ENCODE measurements at regions not wholly inside any gene's neighbourhood (a gene's known extent, or its start where the extent isn't known, plus 50 kb on each side); places are given as distances from the start of the nearest gene placed in this dataset.
"Not testable (repeated sequence)": the region's sequence is repeated elsewhere in the genome, so short reads cannot be mapped to it uniquely, and the experiment has no call there.

GRCh38 chr3:145032791-145033190, 1061.2 kb downstream of the DIPK2A start:
- DNase-seq (ENCODE audit: low spot score) = no peak

- no peak for DNase-seq (ENCODE audit: low spot score)
Observed at GRCh38 chr3:145035682-145036081, 1064.1 kb downstream of the DIPK2A start.

GRCh38 chr3:145054055-145054454, 1082.4 kb downstream of the DIPK2A start:
- not testable (repeated sequence) for DNase-seq (ENCODE audit: low spot score)

- DNase-seq (ENCODE audit: low spot score) = no peak
Observed at GRCh38 chr3:145055375-145056076, 1083.9 kb downstream of the DIPK2A start.

- DNase-seq (ENCODE audit: low spot score) = no peak
Observed at GRCh38 chr3:145058483-145058882, 1086.9 kb downstream of the DIPK2A start.

GRCh38 chr3:145063616-145064015, 1092.0 kb downstream of the DIPK2A start:
- DNase-seq (ENCODE audit: low spot score) = no peak

GRCh38 chr3:145070795-145071194, 1090.2 kb downstream of the PLOD2 start:
- DNase-seq (ENCODE audit: low spot score) = no peak

GRCh38 chr3:145079436-145079835, 1081.5 kb downstream of the PLOD2 start:
- no peak for DNase-seq (ENCODE audit: low spot score)

GRCh38 chr3:145087038-145087437, 1073.9 kb downstream of the PLOD2 start:
- DNase-seq (ENCODE audit: low spot score) = no peak

- DNase-seq (ENCODE audit: low spot score) = no peak
Observed at GRCh38 chr3:145088917-145089316, 1072.1 kb downstream of the PLOD2 start.

- DNase-seq (ENCODE audit: low spot score) = no peak
Observed at GRCh38 chr3:145089337-145089736, 1071.6 kb downstream of the PLOD2 start.

- peak; percentile 21 for DNase-seq (ENCODE audit: low spot score)
Observed at GRCh38 chr3:145094355-145094941, 1066.5 kb downstream of the PLOD2 start.

- not testable (repeated sequence) for DNase-seq (ENCODE audit: low spot score)
Observed at GRCh38 chr3:145111141-145111540, 1049.8 kb downstream of the PLOD2 start.

- DNase-seq (ENCODE audit: low spot score) = no peak
Observed at GRCh38 chr3:145116769-145117168, 1044.2 kb downstream of the PLOD2 start.

- DNase-seq (ENCODE audit: low spot score) = no peak
Observed at GRCh38 chr3:145118303-145118702, 1042.7 kb downstream of the PLOD2 start.

- DNase-seq (ENCODE audit: low spot score) = peak; percentile 2
Observed at GRCh38 chr3:145124900-145125678, 1035.9 kb downstream of the PLOD2 start.

GRCh38 chr3:145133281-145133680, 1027.7 kb downstream of the PLOD2 start:
- no peak for DNase-seq (ENCODE audit: low spot score)

- no peak for DNase-seq (ENCODE audit: low spot score)
Observed at GRCh38 chr3:145134738-145135137, 1026.2 kb downstream of the PLOD2 start.

GRCh38 chr3:145144361-145144760, 1016.6 kb downstream of the PLOD2 start:
- DNase-seq (ENCODE audit: low spot score) = no peak

GRCh38 chr3:145145461-145145860, 1015.5 kb downstream of the PLOD2 start:
- DNase-seq (ENCODE audit: low spot score) = no peak

- no peak for DNase-seq (ENCODE audit: low spot score)
Observed at GRCh38 chr3:145159640-145160039, 1001.3 kb downstream of the PLOD2 start.

GRCh38 chr3:145170121-145170520, 990.9 kb downstream of the PLOD2 start:
- DNase-seq (ENCODE audit: low spot score) = no peak

- no peak for DNase-seq (ENCODE audit: low spot score)
Observed at GRCh38 chr3:145175626-145176025, 985.4 kb downstream of the PLOD2 start.

Measured in AG08395 (cell line).